HEK293 (cell line): ENCODE measurements at regions not wholly inside any gene's neighbourhood (a gene's known extent, or its start where the extent isn't known, plus 50 kb on each side); places are given as distances from the start of the nearest gene placed in this dataset.

ENCODE experiments used
- CTCF ChIA-PET: fragments of 350-600 bp; formaldehyde crosslinking; extraction: SDS; loops from one replicate; lab custom pipeline; 2021; ENCODE audit warnings: antibody characterized with exemption; lab: Yijun Ruan, JAX
- POLR2A ChIA-PET: fragments of 300-600 bp; formaldehyde crosslinking; extraction: SDS; loops from one replicate; lab custom pipeline; 2020; ENCODE audit warnings: antibody characterized with exemption, inconsistent platforms; lab: Yijun Ruan, JAX
- H3K27ac ChIP-seq: fragments of 200-500 bp; sonication (Bioruptor generic); 2 replicates; pipeline ENCODE4 v1.5.1; 2014; ENCODE audit warnings: low read depth, low read length, control low read depth, inconsistent platforms; ENCODE audit errors: extremely low read depth
- H3K36me3 ChIP-seq, 2 experiments: fragments of 200-500 bp in 1 of 2; sonication (Bioruptor generic) in 1 of 2; 1 replicate in 1 of 2; 2 replicates in 1 of 2; pipeline ENCODE4 v1.5.1; 2014 to 2017; ENCODE audit warnings: inconsistent platforms in 2 of 2, low read length in 2 of 2; ENCODE audit not compliant: control insufficient read depth in 2 of 2, insufficient read depth in 1 of 2
- H3K4me1 ChIP-seq: fragments of 200-500 bp; sonication (Bioruptor generic); 2 replicates; pipeline ENCODE4 v1.5.1; 2014; ENCODE audit warnings: mild to moderate bottlenecking, low read length, inconsistent platforms; ENCODE audit not compliant: control insufficient read depth, insufficient read depth
- H3K4me3 ChIP-seq: 2 replicates; pipeline ENCODE4 v1.5.1; 2011; ENCODE audit warnings: low read depth, mild to moderate bottlenecking, control low read depth, low read length, moderate library complexity
- H3K9me3 ChIP-seq: fragments of 200-500 bp; sonication (Bioruptor generic); 2 replicates; pipeline ENCODE4 v1.5.1; 2014; ENCODE audit warnings: low read depth, low read length, inconsistent platforms; ENCODE audit not compliant: control insufficient read depth, insufficient read depth
- ATF2 ChIP-seq: fragments of 450-650 bp; formaldehyde crosslinking; IDR thresholded peaks from 2 replicates; pipeline ENCODE4 v1.5.1; 2016; ENCODE audit warnings: missing biosample characterization, missing genetic modification characterization, low read depth
- GFI1B ChIP-seq: fragments of 450-650 bp; formaldehyde crosslinking; IDR thresholded peaks from 2 replicates; pipeline ENCODE4 v1.5.1; 2016; ENCODE audit warnings: missing biosample characterization, missing genetic modification characterization
- MYNN ChIP-seq: fragments of 450-650 bp; formaldehyde crosslinking; IDR thresholded peaks from 2 replicates; pipeline ENCODE4 v1.5.1; 2016; ENCODE audit warnings: missing biosample characterization, missing genetic modification characterization, borderline replicate concordance
- OSR2 ChIP-seq: fragments of 450-650 bp; formaldehyde crosslinking; IDR thresholded peaks from 2 replicates; pipeline ENCODE4 v1.5.1; 2016; ENCODE audit warnings: missing biosample characterization, missing genetic modification characterization
- PRDM10 ChIP-seq: fragments of 450-650 bp; formaldehyde crosslinking; IDR thresholded peaks from 2 replicates; pipeline ENCODE4 v1.5.1; 2016; ENCODE audit warnings: missing biosample characterization, missing genetic modification characterization
- PRDM6 ChIP-seq: fragments of 450-650 bp; formaldehyde crosslinking; IDR thresholded peaks from 2 replicates; pipeline ENCODE4 v1.5.1; 2017; ENCODE audit warnings: missing biosample characterization, missing genetic modification characterization
- YY1 ChIP-seq: fragments of 450-650 bp; formaldehyde crosslinking; IDR thresholded peaks from 2 replicates; pipeline ENCODE4 v1.5.1; 2018; ENCODE audit warnings: missing biosample characterization, missing genetic modification characterization
- ZNF112 ChIP-seq: fragments of 450-650 bp; formaldehyde crosslinking; IDR thresholded peaks from 2 replicates; pipeline ENCODE4 v1.5.0; 2017; ENCODE audit warnings: missing biosample characterization, missing genetic modification characterization
- ZNF2 ChIP-seq: fragments of 450-650 bp; formaldehyde crosslinking; IDR thresholded peaks from 2 replicates; pipeline ENCODE4 v1.5.1; 2016; ENCODE audit warnings: missing biosample characterization, missing genetic modification characterization
- ZNF211 ChIP-seq: fragments of 450-650 bp; formaldehyde crosslinking; IDR thresholded peaks from 2 replicates; pipeline ENCODE4 v1.5.1; 2016; ENCODE audit warnings: low read depth, missing biosample characterization, missing genetic modification characterization
- ZNF274 ChIP-seq, 2 experiments: fragments of 200-500 bp in 1 of 2; fragments of 450-650 bp in 1 of 2; sonication (Bioruptor generic) in 1 of 2; formaldehyde crosslinking in 1 of 2; IDR thresholded peaks; 2 replicates each; pipeline versions ENCODE4 v1.5.1 to v1.6.1; 2014 to 2016; ENCODE audit warnings: borderline replicate concordance in 1 of 2, inconsistent platforms in 1 of 2, low read length in 1 of 2, missing biosample characterization in 1 of 2, missing genetic modification characterization in 1 of 2
- ZNF398 ChIP-seq: fragments of 450-650 bp; formaldehyde crosslinking; IDR thresholded peaks from 2 replicates; pipeline ENCODE4 v1.5.1; 2017; ENCODE audit warnings: missing biosample characterization, missing genetic modification characterization
- ZNF558 ChIP-seq: fragments of 450-650 bp; formaldehyde crosslinking; IDR thresholded peaks from 2 replicates; pipeline ENCODE4 v1.5.1; 2016; ENCODE audit warnings: missing biosample characterization, missing genetic modification characterization
- ZNF626 ChIP-seq: fragments of 450-650 bp; sonication (Bioruptor Pico); formaldehyde crosslinking; IDR thresholded peaks from 2 replicates; pipeline ENCODE4 v1.5.1; 2018; ENCODE audit warnings: missing biosample characterization, missing genetic modification characterization, inconsistent platforms
- ZNF660 ChIP-seq: fragments of 450-650 bp; IDR thresholded peaks from 2 replicates; pipeline ENCODE4 v1.5.1; 2018; ENCODE audit warnings: missing biosample characterization, mild to moderate bottlenecking, missing genetic modification characterization
- ZNF776 ChIP-seq: fragments of 450-650 bp; formaldehyde crosslinking; IDR thresholded peaks from 2 replicates; pipeline ENCODE4 v1.5.0; 2017; ENCODE audit warnings: missing biosample characterization, missing genetic modification characterization, borderline replicate concordance

GRCh38 chr10:36117890-36118289 is 475.8 kb upstream of the FZD8 start:
- no peaks in the 10 kb centered on the region for H3K36me3 ChIP-seq
- TF ChIP-seq PRDM10 (tag by site-specific recombination) (peak; percentile 66; the same call in 1 of the 2 replicates), MYNN (tag by site-specific recombination) (no peak)
- ChIA-PET POLR2A (no interaction called here), CTCF (no interaction called here)
- H3K27ac ChIP-seq = no peak overlapping the region
- no peaks in the 10 kb centered on the region for H3K9me3 ChIP-seq
- H3K4me3 ChIP-seq = no peak overlapping the region
- peaks cover 4% of the 10 kb centered on the region for H3K4me1 ChIP-seq

GRCh38 chr10:36117231-36117630 is 475.1 kb upstream of the FZD8 start:
- Histone ChIP-seq H3K9me3 (no peaks in the 10 kb centered on the region), H3K4me1 (peaks cover 4% of the 10 kb centered on the region), H3K36me3 (no peaks in the 10 kb centered on the region), H3K4me3 (no peak overlapping the region), H3K27ac (no peak overlapping the region)
- ChIA-PET POLR2A (no interaction called here), CTCF (interaction anchor here (0.6 kb wide), 2 partner anchors 282 to 303 kb away, joined by 3 read pairs; no protein-coding TSS in a partner anchor)
- TF ChIP-seq PRDM6 (tag by site-specific recombination) (peak; percentile 25; the same call in 1 of the 2 replicates), ZNF660 (tag by site-specific recombination) (0 out of 2 replicates have a peak, but pooled peaks have one; percentile 23), PRDM10 (tag by site-specific recombination) (no peak), ZNF398 (tag by site-specific recombination) (no peak), ATF2 (tag by site-specific recombination) (no peak), ZNF2 (tag by site-specific recombination) (no peak), ZNF776 (tag by site-specific recombination) (no peak), ZNF558 (no peak), OSR2 (tag by site-specific recombination) (no peak), YY1 (tag by site-specific recombination) (no peak), ZNF112 (tag by site-specific recombination) (no peak), GFI1B (tag by site-specific recombination) (no peak), ZNF211 (tag by site-specific recombination) (no peak), ZNF274 (IDR thresholded peaks at IDR 0.05; ENCODE audit: low read length) (no peak), ZNF274 (tag by site-specific recombination; IDR thresholded peaks at IDR 0.05; ENCODE audit: borderline replicate concordance) (no peak), ZNF626 (tag by site-specific recombination) (no peak)
